HG02973 (cell line): ENCODE measurements at regions not wholly inside any gene's neighbourhood (a gene's known extent, or its start where the extent isn't known, plus 50 kb on each side); places are given as distances from the start of the nearest gene placed in this dataset.
"Not testable (repeated sequence)": the region's sequence is repeated elsewhere in the genome, so short reads cannot be mapped to it uniquely, and the experiment has no call there.

Source experiments
- ATAC-seq: cut with Tn5 transposase; IDR thresholded peaks from one replicate; pipeline ENCODE4 v1.9.1; 2021; ENCODE audit warnings: moderate library complexity; ENCODE audit not compliant: unreplicated experiment

DNA sequence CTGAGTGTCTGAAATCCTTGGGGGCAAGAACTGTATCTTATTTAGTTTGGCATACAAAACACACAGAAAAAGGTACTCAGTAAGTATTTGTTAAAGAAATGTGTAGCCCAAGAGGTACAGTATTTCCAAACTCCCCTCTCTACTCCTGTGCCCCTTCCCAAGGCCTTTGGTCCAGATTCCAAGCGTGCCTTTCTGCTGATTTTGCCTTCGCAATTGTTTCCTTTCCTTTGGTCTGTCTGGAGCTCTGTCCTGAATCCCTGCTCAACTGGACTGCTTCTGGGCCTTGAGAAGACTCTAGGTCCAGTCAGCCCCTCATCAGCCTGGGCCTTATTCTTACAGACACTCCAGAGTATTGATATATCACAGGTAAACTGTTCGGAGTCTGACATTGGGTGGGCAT, 122.2 kb upstream of the SYNCRIP start:
- no peak for ATAC-seq

DNA sequence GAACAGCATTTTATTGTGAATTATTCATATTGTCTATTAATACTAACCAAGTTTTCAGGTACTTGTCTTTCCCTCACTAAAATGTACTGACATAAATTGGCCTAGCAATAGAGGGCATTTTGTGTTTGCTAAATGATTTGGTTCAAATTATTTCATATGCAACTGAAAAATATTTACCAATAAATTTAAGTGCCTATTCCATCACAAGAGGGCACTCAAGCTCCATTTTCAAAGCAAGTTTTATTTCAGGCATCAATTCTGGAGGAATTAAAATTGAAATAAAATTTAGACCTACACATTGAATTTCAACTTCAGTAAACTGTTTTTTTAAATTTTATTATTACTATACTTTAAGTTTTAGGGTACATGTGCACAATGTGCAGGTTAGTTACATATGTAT, 114.3 kb upstream of the SYNCRIP start:
- no peak for ATAC-seq

DNA sequence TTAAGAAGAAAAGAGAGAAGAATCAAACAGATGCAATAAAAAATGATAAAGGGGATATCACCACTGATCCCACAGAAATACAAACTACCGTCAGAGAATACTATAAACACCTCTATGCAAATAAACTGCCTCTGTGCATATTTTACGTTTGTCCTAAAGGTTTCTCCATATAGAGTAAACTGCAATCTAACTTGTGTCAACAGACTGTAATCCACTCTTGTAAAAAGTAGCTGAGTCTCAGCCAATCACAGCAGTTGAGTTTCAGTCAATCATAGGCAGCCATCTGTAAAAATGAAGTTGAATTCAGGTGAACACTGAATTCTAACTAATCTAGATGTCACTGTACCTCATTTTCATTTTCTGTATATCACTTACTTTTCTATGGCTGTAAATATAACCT, 112.2 kb upstream of the SYNCRIP start:
- no peak for ATAC-seq

GRCh38 chr6:85752602-85753001, 109.9 kb upstream of the SYNCRIP start:
- no peak for ATAC-seq

- ATAC-seq, result no peak
Measured at GRCh38 chr6:85751374-85752055, 108.8 kb upstream of the SYNCRIP start.

GRCh38 chr6:85750146-85750545, 107.5 kb upstream of the SYNCRIP start:
- ATAC-seq, result not testable (repeated sequence)

- ATAC-seq, result no peak
Measured at GRCh38 chr6:85749236-85749635, 106.5 kb upstream of the SYNCRIP start.

DNA sequence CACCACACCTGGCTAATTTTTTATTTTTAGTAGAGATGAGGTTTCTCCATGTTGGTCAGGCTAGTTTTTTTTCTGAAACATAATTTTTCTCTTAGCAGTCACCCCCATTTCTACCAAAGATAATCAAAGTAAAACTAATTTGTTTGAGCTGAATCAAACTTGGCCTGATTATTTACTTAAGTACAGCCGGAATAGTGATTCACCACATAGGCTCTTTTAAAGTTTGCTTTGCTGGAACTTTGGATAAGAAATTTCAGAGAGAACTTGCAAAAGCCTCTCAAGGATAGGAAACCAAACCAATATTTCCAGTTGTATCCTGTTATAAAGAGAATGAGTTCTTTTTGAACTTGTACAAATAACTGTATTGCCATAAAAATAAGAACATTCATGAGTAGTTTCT, 105.0 kb upstream of the SYNCRIP start:
- no peak for ATAC-seq

DNA sequence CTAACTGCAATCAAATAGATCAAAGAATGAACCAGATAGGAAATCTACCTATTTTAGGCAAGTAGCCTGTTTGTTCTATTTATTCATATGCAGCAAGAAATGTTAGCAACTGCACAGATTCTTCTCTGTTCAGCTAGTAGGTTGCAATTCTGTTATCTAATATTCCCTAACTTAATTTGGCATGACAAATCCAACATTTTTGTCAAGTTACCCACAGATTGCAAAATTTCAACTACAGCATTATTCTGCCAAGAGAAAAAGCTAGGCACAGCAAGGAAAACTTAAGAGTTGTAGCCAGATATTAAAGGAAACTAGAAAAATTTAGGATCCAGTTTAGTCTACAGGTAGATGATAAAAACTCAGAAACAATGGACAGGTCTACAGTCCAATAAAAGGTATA, 104.4 kb upstream of the SYNCRIP start:
- ATAC-seq, result no peak

- no peak for ATAC-seq
Measured at GRCh38 chr6:85744433-85744970, 101.8 kb upstream of the SYNCRIP start.

- ATAC-seq, result no peak
Measured at GRCh38 chr6:85726206-85726605, 83.5 kb upstream of the SYNCRIP start.

GRCh38 chr6:85715797-85716196, 73.1 kb upstream of the SYNCRIP start:
- no peak for ATAC-seq

DNA sequence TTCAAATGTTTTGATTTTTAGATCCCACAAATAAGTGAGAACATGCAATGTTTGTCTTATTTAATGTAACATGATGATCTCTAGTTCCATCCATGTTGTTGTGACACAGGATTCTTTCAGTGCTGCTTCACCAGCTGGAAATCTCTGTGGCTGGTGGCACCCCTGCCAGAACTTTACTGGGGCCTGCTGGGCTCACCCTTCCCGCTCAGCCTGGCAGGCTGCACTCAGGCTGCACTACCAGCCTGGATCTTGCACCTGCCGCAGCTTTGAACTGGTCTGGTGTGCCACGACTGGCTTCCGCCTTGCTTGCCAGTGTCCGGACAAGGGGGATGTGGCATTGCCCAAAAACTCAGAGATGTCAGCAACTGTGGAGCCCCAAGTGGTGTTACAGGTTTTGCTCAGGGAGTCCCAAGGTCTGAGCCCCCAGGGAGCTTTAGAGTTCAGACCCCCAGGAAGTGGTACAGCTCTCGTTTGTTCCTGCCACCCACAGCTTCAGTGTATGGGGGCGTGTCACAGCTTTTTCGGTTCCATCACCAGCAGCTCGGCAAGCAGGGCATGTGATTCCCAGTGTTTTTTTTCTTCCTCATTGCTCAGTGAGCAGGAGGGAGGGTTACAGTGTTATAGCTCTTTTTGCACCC, 72.3 kb upstream of the SYNCRIP start:
- ATAC-seq, result no peak

DNA sequence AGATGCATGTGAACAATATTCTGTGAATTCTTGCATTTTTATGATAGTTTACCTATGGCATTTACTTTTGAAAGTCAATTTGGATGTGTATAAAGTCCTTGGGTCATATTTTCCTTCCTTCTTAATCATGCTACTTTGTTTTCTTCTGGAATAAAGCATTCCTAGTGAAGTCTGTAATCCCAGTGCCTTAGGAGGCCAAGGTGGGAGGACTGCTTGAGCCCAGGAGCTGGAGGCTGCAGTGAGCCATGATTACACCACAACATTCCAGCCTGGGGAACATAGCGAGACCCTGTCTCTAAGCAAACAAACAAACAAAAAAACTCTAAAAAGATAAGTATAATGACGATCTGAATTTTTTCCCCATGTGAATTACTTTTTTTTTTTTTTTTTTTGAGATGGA, 69.7 kb upstream of the SYNCRIP start:
- ATAC-seq, result no peak

DNA sequence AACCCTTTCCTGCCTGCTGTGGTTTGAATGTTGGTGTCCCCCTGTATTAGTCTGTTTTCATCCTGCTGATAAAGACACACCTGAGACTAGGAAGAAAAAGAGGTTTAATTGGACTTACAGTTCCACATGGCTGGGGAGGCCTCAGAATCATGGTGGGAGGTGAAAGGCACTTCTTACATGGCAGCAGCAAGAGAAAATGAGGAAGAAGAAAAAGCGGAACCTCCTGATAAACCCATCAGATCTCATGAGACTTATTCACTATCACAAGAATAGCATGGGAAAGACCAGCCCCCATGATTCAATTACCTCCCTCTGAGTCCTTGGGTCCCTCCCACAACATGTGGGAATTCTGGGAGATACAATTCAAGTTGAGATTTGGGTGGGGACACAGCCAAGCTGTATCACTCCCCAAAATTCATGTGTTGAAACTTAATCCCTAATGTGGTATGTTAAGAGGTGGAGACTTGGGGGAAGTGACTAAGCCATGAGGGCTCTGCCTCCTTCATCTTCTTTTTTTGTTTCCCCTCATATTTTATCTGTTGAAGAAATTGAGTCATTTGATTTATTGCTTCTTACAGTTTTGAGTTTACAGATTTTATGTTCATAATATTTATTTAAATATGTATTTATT, 64.9 kb upstream of the SYNCRIP start:
- not testable (repeated sequence) for ATAC-seq

DNA sequence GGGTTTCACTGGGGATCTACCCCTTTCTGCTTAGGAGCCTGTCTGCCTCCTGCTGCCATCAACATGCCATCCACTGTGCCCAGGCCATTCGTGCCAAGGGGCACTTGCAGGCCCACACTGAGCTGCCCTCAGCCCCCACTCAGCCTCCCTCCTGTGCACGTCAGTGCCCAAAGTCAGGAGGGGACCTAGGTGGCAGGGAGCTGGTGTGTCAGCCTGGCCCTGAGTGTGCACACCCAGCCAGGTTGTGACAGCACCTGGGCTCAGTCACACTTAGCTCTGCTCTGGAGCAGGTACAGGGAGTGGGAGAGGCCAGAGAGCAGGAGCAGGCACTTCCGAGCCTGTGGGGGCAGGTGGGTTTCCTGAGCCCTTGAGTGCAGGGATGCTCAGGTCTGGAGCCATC, 63.6 kb upstream of the SYNCRIP start:
- no peak for ATAC-seq

DNA sequence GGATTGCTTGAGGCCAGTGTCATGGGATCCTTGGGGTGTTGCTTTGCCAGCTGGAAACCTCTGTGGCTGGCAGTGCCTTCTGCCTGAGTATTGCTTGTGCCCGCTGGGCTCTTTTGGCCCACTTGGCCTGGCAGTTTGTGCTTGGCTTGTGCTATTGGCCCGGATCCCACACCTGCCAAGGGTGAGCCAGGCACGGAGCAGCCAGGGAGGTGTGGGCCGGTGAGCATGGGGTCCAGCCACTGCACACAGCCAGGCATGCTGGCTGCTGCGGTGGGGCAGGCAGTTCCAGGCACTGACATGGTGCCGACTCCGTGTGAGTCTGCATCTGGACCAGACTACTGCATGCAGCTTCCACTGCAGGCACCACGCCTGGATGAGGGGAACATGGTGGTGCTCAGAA, 62.5 kb upstream of the SYNCRIP start:
- ATAC-seq, result no peak

DNA sequence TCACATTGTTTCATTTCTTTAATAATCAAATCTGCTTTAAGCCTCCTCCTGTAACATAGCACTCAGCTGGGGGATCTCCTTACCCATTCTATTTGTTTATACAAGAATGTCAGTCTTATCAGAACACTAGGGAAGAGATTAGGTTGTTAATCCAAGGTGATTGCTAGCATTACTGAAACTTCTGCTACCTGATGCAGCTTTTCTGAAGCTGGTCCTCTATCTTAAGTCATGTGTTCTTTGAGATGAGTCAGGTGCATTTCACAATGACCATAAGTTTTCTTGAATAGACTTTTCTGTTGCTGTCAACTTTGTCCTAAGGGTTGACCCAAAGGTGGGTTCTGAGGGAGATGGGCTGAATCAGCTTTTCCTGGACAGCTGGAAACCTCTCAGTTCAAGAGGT, 60.7 kb upstream of the SYNCRIP start:
- no peak for ATAC-seq
